ENCODE measurements at regions not wholly inside any gene's neighbourhood (a gene's known extent, or its start where the extent isn't known, plus 50 kb on each side); places are given as distances from the start of the nearest gene placed in this dataset.

DNA sequence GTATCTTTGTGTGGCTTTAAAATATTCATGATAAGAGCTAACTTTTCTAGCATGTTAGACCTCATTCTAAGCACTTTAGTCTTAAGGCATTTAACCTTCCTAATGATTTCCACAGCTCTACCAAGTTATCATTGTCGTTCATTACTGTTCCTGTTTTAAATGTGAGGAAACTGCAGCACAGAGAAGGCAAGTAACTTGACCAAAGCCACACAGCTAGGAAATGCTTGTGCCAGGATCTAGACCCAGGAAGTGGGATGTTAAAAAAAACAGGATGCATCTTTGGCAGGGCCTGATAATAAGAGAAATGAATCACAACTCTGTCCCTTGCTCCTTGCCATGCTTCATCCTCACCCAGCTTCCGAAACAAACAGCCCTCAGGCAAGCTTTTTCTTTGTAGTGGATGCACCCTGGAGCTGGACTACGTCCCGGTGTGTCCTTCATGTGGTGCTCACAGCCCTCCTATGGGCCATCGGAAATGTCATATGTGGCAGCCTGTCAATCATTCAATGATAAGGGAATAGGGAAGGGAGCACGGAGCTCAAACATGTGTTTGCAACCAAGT is 196.9 kb upstream of the RREB1 start:
- 87 to 94% methylated on average over 6 of the region's 6 CpGs for WGBS, 2 donors
- Histone ChIP-seq H3K9me3 (ENCODE audit: control insufficient read depth in 4 of 4, insufficient read depth in 3 of 4, low read length in 3 of 4) (no peaks in the 10 kb centered on the region), H3K4me1 (ENCODE audit: control insufficient read depth in 5 of 5, insufficient read depth in 5 of 5, low read length in 5 of 5) (peaks cover 0 to 19% (median 5%) of the 10 kb centered on the region in 5 donors), H3K4me3 (no peak overlapping the region), H3K36me3 (ENCODE audit: control insufficient read depth in 4 of 4, insufficient read depth in 4 of 4, low read length in 4 of 4) (no peaks in the 10 kb centered on the region), H3K27ac (ENCODE audit: low read depth in 1 of 2, low read length in 1 of 2) (no peak overlapping the region), H3K9ac (ENCODE audit: insufficient read depth in 1 of 2, low read length in 2 of 2) (no peak overlapping the region), H3K27me3 (ENCODE audit: control insufficient read depth in 3 of 3, insufficient read depth in 3 of 3, low read length in 2 of 3) (no peaks in the 10 kb centered on the region)
- ATAC-seq (ENCODE audit: insufficient read depth, low FRiP score) (no peak), DNase-seq (no peak)
- TF ChIP-seq, protein P1, sequence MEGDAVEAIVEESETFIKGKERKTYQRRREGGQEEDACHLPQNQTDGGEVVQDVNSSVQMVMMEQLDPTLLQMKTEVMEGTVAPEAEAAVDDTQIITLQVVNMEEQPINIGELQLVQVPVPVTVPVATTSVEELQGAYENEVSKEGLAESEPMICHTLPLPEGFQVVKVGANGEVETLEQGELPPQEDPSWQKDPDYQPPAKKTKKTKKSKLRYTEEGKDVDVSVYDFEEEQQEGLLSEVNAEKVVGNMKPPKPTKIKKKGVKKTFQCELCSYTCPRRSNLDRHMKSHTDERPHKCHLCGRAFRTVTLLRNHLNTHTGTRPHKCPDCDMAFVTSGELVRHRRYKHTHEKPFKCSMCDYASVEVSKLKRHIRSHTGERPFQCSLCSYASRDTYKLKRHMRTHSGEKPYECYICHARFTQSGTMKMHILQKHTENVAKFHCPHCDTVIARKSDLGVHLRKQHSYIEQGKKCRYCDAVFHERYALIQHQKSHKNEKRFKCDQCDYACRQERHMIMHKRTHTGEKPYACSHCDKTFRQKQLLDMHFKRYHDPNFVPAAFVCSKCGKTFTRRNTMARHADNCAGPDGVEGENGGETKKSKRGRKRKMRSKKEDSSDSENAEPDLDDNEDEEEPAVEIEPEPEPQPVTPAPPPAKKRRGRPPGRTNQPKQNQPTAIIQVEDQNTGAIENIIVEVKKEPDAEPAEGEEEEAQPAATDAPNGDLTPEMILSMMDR (IDR thresholded peaks at IDR 0.05; ENCODE audit: control extremely low read depth, extremely low read depth), result no peak

GRCh38 chr6:6911391-6911790 is 196.4 kb upstream of the RREB1 start:
- Histone ChIP-seq H3K27me3 (ENCODE audit: control insufficient read depth in 3 of 3, insufficient read depth in 3 of 3, low read length in 2 of 3) (no peaks in the 10 kb centered on the region), H3K9ac (ENCODE audit: insufficient read depth in 1 of 2, low read length in 2 of 2) (no peak overlapping the region), H3K36me3 (ENCODE audit: control insufficient read depth in 4 of 4, insufficient read depth in 4 of 4, low read length in 4 of 4) (no peaks in the 10 kb centered on the region), H3K4me1 (ENCODE audit: control insufficient read depth in 5 of 5, insufficient read depth in 5 of 5, low read length in 5 of 5) (peaks cover 0 to 19% (median 8%) of the 10 kb centered on the region in 5 donors), H3K9me3 (ENCODE audit: control insufficient read depth in 4 of 4, insufficient read depth in 3 of 4, low read length in 3 of 4) (no peaks in the 10 kb centered on the region), H3K4me3 (no peak overlapping the region), H3K27ac (ENCODE audit: low read depth in 1 of 2, low read length in 1 of 2) (no peak overlapping the region)
- no peak for ATAC-seq (ENCODE audit: insufficient read depth, low FRiP score)
- WGBS, 2 donors, result 98 to 99% methylated on average over 5 of the region's 5 CpGs
- TF ChIP-seq, protein P1 (IDR thresholded peaks at IDR 0.05; ENCODE audit: control extremely low read depth, extremely low read depth), result no peak
- DNase-seq, result no peak

DNA sequence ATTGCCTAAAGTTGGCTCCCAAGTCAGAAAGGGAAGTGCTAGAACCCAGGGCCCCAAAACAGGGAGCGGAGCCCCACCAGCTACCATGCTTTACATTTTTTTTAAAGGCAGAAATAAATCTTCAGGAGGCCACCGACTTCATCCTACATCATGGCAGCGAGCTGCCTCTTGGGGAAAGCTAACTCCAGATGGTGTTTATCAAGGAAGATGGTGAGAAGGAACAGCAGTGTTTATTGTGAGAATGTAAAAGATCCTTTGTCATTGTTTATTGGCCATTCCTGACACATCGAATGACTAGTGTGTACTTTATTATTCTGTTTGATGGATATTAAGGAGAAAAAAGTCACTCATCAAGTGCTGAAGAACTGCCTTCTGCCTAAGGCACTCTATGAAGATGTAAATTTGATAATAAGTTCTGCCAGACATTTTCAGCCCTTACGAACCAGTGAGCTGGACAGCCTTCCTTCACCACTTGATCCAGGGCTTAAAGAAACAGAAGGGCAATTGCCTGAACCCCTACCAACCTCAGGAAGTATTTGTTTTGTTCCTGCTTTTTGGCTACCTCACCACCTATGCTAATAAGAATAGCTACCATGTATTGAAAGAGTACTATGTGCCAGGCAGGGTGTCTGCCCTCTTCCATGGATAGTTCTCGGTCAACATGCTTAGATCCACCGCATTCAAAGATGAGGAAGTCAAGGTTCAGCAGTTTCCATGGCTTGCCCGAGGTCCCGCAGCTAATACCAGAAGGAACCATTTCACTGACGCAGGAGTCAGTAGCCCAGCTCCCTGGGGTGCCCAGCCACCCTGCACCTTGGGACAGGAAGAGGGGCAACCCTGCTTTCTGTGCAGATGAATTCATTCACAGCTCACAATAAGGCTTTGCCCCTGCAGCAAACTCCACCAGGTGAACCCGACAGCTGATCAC is 194.7 kb upstream of the RREB1 start:
- Histone ChIP-seq H3K27me3 (ENCODE audit: control insufficient read depth in 3 of 3, insufficient read depth in 3 of 3, low read length in 2 of 3) (no peaks in the 10 kb centered on the region), H3K36me3 (ENCODE audit: control insufficient read depth in 4 of 4, insufficient read depth in 4 of 4, low read length in 4 of 4) (no peaks in the 10 kb centered on the region), H3K9me3 (ENCODE audit: control insufficient read depth in 4 of 4, insufficient read depth in 3 of 4, low read length in 3 of 4) (no peaks in the 10 kb centered on the region), H3K9ac (ENCODE audit: insufficient read depth in 1 of 2, low read length in 2 of 2) (no peak overlapping the region), H3K27ac (ENCODE audit: low read depth in 1 of 2, low read length in 1 of 2) (no peak overlapping the region), H3K4me1 (ENCODE audit: control insufficient read depth in 5 of 5, insufficient read depth in 5 of 5, low read length in 5 of 5) (peaks cover 0 to 23% (median 10%) of the 10 kb centered on the region in 5 donors), H3K4me3 (no peak overlapping the region)
- TF ChIP-seq, protein P1 (IDR thresholded peaks at IDR 0.05; ENCODE audit: control extremely low read depth, extremely low read depth), result no peak
- WGBS, 2 donors, result 62 to 70% methylated on average over 11 of the region's 11 CpGs
- DNase-seq (peak; percentile 40 to 81 (median 81)), ATAC-seq (ENCODE audit: insufficient read depth, low FRiP score) (no peak)

Data from lung (tissue), 11 donors.